ENCODE measurements at regions not wholly inside any gene's neighbourhood (a gene's known extent, or its start where the extent isn't known, plus 50 kb on each side); places are given as distances from the start of the nearest gene placed in this dataset.
A peak's percentile ranks its signal among the peaks of the same experiment; 100 is the strongest.

DNA sequence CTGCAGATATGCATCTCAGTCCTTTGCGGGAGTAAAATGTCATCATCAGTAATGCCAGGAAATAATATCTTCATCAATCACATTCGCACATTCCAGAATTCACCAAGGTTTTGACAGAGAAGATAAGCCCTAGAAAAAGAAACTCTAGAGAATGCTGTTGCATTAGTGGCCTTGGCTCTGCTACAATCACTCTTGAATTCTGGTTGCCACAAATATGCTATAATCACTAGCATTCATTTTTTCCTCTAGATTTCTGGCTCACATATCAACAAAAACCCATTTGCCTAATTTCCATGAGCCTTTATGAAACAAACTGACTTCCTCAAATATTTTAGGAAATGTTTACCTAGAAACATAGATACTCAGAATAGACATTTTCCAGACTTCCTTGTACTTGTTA is 653.4 kb downstream of the ANXA1 start:
- no peak for FAIRE-seq

DNA sequence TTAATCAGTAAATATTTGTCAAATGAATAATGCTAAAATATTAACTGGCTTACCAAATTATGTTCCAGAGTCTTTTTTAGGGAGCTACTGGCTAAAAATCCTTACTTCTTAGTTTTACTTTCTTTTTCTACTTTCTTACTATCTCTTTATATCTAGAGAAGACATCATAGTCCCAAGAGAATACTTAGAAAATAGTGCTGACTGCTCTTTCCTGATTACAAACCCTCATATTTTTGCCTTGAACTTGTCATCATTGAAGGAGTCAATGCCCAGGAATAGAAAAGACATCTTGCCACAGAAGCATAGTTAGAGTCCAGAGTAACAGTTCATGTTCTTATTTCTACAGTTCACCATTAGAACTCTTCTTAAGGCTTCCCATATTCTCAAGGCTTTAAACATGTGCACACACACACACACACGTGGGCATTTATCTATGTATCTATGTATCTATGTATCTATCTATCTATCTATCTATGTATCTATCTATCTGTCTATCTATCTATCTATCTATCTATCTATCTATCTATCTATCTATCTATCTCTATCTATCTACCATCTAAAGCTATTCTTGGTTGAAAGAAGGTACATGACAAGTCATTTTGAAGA is 654.3 kb downstream of the ANXA1 start:
- FAIRE-seq = no peak

DNA sequence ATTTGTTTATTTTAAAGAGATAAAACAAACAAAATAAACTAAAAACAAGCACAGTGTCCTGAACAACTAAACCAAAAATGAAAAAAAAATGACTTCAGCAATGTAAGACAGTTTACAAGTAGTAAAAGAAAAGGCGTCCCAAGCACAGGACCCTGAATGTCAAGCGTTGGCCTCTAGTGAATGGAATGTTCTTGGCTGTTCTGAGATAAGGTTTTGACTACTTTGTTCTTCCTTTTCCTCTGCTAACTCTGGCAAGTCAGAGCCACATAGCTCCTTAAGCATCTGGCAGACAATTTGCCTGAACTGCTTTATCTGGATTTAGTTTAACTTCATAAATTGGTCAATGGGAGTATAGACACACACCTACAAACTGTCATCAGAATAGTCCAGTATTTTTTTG is 655.2 kb downstream of the ANXA1 start:
- FAIRE-seq = no peak

DNA sequence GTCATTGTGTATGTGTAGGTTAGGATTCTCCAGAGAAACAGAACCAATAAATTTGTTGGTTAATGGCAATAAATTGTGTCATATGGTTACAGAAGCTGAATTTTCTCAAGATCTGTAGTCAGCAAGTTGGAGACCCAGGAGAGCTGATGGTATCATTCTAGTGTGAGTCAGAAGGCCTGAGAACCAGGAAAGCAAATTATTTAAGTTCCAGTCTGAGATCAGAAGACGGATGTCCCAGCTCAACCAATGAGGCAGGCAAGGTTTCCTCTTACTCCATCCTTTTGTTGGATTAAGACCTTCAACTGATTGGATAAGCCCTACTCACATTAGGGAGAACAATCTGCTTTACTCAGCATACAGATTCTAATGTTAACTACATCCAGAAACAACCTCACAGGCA is 656.3 kb downstream of the ANXA1 start:
- FAIRE-seq = no peak

DNA sequence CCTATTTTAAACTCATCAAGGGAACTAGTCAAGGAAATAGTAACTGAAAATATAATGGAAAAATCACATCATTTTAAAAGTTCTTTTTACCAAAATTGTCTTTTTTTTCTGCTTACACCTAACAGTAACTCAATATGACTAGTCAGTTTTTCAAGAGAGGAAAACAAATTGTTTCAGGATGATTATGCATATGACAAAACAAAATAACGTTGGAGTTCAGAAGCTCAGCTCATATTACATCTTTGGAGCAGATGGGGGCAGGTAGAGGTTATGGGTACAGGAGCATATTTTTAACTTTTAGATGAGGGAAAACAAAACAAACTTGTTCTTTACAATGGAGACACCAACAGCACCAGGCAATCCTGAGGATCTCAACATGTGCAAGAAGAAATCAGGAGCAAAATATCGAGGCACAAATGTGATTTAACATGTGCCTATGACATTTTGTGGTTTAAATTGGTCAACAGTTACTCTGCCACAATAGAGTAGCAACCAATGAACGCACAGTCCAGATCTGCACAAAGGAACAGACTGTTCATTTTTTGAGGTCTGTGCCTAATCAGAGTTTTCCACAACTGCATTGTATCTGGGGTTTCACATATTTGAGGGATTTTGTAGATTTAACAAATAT is 659.0 kb downstream of the ANXA1 start:
- no peak for FAIRE-seq

DNA sequence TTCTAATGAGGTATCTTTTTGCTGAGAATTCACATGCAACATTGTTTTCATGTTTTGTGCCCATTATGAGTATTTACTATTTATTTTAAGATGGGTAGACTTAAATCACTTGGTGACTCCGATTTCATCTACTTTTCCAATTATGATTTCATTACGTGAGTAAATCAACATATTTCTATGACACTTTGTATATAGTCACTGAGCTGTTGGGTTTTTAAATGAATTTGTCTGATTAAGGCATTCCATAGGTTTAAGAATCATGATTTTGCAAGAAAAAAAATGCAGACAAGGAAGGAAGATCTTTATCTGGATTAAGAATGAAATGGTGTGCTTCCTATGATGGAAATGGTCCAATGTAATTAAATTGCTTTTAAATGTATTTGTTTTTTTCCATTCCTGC is 661.9 kb downstream of the ANXA1 start:
- FAIRE-seq = no peak

DNA sequence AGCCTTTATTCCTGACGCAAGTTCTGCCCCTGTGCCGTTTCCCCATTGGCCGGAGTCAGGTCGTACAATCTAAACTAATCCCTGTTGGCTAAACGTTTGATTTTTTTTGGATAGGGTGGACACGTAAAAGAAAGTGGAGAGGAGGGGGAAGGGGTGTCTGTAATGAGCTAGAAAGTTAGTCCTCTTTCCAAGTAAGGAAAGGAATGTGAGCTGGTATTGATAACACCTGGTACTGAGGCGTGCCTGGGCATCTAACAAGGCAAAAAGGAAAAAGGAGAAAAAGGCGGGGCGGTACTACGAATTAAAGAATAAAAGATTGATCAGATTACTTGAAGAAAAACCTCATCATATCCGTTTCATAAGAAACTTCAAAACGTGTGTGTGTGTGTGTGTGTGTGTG is 665.2 kb downstream of the ANXA1 start:
- FAIRE-seq = no peak

DNA sequence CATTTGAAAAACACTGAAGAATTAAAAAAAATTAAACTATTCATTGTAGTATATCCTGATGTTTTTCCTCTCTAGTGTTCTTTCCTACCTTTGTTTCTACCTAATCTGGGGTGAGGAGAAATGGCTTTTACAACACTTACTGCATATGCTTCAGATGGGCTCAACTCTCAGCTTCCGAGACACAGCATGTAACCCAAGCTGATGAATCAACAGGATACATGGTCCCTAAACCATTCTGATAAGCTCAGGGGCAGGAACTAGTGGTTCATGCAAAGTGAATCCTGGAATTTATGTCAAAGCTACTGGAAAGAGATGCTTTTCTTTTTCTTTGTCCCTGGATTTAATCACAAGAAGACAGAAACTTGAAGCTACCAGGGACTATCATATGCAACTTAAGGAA is 672.5 kb upstream of the RORB start:
- FAIRE-seq = no peak

DNA sequence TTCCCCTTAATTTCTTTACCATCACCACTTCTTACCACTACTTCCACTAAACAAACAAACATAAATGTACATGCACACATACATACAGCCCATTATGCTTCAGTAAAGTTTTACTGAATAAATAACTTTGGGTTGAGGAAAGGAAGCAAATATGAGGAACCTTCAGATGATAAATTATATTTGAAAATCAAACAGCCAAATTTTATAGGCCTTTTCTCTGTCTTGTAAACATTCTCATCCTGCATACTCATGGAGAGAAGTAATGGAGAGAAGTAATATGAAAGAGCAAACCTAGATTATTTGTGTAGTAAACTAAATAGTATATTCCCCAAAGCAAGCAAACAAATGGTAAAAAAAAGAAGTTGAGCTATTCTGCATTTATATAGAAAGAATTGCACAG is 658.3 kb upstream of the RORB start:
- no peak for FAIRE-seq

DNA sequence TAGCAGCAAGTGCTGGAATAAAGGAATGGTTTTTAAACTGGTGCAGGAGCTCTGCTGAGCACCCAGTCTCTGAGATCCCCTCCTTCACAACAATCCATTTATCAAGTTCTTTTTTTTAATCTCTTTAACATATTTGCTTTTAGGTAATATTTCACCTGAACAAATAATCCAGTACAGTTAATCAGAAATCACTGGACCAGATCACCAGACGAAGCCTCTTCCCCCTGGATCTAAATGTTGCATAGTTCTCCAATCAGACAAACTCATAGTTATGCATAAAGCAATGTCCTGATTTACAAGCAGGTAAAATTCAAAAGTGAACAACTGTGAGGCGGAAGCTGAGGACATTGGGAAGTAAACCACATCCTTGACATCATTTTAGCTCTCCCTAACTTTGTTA is 657.7 kb upstream of the RORB start:
- FAIRE-seq = no peak

DNA sequence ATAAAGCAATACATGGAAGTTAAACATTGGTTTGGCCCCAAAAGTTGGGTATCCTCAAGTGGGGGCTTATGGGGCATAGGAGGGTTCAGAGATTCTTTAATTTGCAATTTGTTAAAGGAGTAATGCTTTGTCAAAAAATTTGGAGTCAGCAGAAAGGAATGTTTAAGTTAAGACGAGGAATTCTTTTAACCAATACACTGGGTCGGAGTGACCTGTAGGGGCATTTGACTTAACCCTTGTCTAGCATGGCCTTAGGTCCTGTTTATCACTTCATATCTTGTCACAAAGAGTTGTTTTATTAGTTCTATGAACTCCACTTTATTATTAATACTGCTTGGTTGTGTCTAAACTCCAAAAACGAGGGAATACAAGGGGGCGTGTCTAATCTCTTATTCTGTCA is 656.1 kb upstream of the RORB start:
- no peak for FAIRE-seq

DNA sequence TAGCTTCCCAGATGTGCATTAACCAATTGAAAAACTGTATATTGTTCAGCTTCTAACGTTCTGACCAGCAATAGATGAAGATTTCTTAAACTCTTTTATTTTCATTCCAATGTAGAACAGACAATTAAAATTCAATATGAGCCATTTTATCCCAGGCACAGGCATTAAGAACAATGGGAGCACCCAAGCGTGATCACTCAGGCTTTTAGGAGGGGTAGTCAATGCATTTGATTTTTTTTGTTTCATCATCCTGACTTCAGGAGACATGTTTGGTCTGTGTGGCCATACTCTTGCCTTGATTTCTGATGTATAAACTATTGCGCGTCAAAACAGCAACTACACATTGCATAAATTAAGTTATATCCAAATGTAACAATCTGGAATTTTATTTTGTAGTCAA is 653.0 kb upstream of the RORB start:
- no peak for FAIRE-seq

DNA sequence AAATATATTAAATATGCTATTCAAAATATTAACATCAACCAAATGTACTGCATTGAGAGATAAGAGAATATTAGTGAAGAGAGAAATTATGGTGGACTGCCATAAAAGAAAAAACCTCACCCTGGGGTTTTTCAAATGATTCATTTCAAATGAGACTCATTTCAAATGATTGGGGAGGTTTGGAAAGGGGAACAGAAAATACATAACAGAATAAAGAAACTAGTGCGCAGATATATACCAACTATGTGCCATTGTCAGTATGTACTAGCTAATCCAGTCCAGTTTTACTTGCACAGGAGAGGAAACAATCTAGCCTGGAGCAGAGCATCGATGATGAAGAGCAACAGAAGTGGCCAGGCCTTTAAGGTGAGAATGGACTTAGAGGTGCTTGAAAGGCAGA is 651.6 kb upstream of the RORB start:
- no peak for FAIRE-seq

DNA sequence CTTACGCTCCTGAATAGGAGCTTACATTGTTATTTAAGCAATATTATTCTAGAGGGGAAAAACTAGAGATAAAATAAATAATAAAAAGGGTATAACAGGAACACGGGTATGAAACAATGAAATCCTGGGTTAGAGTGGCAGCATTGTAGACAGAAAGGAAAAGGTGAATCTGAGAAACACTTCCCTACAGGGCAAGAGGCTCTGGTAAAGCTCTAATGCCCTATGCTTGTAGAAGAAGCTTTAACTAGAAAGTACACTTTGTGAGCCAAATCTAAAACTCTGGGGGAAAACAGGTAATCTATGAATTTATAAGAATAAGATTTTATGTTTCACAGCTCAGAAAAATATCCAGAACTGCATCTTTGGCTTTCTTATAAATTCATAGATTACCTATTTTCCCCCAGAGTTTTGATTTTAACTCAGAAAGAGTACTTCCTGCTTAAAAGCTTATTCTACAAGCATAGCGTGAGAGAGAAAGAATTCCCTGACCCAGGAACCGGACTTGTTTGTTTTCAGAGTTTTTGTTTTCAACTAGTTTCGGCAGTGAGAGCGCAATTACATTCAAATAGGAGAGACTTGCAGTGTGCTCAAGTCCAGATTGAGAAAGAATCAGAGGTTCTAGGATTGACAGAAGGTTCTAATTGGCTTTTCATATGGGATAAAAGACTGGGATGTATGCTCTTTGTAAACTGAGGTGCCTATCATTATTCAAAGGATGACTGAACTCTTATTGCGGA is 651.0 kb upstream of the RORB start:
- FAIRE-seq = no peak

DNA sequence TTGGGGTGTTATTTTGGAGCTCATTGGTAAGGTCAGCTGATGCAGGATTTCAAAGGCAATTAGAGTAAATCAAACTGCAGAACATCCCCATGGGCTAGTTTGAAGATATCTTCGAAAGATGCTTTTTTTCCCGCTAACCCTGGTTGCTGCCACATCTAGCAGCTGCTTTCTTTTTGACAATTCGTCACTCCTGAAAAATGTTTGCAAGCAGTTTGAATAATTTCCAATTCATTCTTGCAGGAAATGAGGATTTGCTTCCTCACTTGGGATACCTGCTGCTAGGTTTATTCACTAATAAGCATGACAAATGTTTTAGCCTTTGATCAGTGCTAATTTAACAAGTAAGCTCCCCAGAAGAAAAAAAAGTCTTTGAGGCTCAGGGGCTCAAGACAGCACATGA is 649.6 kb upstream of the RORB start:
- FAIRE-seq = no peak

DNA sequence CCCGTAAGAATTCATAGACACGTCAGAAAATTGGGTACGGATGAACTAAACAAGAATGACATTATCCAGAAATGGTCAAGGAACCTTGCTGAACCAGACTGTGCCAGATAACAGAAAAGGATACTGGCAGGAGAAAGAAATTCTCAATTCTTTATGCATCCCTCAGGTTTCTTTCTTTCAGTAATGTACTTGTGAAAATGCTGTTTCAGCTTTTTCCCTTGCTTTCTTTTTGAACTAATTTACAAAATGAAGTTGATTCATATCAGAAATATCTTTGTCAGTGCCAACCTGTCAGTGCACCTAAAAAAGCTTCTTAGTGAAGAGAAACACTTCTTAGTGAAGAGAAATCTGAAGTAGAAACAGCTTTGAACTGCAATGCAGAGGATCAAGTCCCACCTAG is 643.6 kb upstream of the RORB start:
- no peak for FAIRE-seq

DNA sequence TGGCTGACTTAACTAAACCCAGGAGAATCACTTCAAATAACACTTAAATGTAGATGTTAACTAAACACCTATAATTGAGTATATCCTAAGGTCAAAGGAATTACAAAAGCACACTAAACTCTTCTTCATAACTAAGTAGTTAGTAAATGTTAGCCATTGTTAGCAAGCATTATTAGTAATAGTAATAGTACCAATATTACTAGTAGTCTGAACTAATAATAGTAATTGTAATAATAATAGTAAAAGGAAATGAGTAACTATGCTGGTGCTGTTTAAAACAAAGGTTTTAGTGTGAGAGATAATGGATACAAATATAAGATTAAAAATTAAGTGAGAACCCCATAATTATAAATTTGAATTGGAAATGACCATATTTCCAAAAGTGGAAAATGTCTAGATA is 641.9 kb upstream of the RORB start:
- FAIRE-seq = peak; percentile 75

DNA sequence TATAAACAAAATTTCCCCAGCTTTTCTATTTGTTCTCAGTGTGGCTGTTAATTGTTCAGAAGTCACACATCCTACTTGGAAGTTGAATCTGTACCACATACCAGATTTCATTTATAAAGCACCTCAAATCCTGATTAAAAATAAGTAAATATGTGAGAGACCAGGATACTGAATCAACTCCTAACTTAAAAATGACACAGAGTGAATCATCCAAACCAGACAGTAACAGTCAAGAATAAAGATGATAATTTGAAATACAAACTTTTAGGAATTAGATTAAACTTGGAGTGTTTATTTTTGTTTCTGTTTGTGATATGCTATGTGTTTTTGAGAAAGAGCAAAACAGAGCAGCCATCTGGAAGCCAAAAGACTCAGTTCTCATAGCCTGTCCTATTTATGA is 633.2 kb upstream of the RORB start:
- no peak for FAIRE-seq

DNA sequence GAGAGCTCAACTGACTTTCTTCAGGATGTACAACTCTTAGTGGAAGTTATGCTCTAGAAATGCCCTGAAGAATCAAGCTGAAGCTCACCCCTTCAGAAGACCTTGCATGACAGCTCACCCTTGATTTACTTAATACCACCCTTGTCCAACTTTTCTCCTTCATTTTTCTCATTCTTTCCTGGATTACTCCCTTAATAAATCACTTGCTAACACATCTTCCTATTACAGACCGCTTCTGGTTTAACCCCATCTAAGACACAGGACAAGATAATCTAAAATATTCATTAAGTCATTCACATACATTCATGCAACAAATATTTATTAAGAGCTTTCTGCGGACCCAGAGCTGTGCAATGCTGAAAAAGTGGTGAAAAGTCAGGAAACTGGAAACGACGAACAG is 630.7 kb upstream of the RORB start:
- FAIRE-seq = no peak

DNA sequence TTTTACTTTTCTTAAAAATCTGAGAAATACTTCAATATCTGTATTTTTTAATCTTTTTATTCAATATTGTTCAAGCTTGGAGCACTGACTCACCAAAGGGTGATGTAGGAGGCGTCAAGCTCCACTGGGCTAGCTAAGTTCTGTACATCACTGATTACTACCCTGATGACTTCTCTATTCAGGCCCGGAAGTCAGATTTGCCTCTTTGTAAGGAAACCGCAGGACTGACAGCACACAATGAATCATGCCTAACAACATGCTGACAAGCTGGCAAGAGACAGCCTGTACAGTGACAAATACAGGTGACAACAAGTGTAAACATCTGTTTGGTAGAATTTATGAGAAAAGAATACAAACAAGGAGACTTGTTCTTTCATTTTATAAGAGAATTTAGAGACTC is 627.9 kb upstream of the RORB start:
- FAIRE-seq = no peak

DNA sequence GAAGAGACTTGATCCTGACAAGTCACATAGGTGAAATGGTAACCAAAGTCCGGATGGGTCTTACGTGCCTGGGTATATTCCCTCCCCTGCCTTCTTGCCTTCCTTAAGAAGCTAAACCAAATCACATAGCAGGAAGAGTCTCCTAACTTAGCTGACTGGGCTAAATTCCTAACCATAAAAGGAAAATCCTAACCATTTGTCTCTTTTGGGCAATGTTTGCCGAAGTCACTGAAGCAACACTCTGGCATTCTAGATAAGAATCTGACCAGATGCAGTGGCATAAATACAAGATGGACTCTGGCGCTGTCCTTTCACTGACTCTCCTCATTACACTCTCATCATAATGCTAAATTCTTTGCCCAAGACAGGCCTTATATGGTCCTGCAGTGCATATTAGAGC is 625.5 kb upstream of the RORB start:
- FAIRE-seq = no peak

DNA sequence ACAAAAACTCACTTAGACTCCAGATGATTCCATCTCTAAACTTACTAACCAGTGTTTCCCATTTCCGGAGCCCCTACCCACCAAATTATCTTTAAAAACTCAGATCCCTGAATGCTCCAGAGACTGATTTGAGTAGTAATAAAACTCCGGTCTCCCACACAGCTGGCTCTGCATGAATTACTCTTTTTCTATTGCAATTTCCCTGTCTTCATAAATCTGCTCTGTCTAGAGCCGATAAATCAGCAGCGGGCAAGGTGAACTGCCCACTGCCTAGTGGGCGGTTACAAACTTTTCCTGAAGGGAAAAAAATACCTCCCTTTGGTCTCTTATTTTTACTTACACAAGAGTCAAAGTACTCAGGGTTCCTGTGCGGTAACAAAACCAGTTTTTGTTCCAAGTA is 624.4 kb upstream of the RORB start:
- no peak for FAIRE-seq

DNA sequence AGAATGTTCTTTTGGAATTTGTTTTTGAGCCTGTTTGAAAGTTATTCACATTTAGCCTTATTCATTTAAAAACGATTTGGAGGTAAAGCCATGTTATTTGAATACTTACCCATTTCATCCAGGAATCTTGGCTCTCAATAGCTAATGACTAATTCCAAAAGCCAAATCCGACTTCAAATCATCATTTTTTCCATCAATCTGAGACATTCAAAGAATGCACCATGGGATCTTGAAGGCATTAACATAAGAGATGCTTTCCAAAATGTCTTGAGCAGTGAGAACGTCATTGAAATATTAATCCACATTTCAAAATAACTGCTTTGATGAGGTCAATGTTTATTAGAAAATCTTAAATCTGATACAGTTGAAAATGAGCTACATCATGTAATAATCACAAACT is 617.0 kb upstream of the RORB start:
- FAIRE-seq = no peak

DNA sequence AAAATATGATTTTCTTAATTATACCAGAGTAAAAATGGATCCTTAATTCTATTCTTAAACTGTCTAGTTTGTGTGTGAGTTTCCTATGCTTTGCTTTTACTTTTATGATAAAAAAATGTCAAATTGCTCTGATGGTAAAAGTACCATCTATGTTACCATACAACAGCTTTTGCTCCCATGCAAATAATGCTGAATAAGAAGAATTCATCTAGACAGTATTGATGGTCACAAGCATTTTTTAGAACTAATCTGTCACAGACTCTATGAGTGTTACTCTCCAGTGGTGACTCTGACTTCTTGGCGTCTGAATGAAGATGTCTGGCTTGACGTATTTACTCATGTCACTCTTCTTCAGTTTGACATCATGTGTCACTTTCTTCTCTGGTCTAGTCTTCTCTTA is 608.1 kb upstream of the RORB start:
- no peak for FAIRE-seq
